HG03457 (cell line): ENCODE measurements at regions not wholly inside any gene's neighbourhood (a gene's known extent, or its start where the extent isn't known, plus 50 kb on each side); places are given as distances from the start of the nearest gene placed in this dataset.
"Not testable (repeated sequence)": the region's sequence is repeated elsewhere in the genome, so short reads cannot be mapped to it uniquely, and the experiment has no call there.

Experiments
- ATAC-seq: cut with Tn5 transposase; IDR thresholded peaks from one replicate; pipeline ENCODE4 v1.9.1; 2021; ENCODE audit warnings: moderate number of reproducible peaks; ENCODE audit not compliant: unreplicated experiment

DNA sequence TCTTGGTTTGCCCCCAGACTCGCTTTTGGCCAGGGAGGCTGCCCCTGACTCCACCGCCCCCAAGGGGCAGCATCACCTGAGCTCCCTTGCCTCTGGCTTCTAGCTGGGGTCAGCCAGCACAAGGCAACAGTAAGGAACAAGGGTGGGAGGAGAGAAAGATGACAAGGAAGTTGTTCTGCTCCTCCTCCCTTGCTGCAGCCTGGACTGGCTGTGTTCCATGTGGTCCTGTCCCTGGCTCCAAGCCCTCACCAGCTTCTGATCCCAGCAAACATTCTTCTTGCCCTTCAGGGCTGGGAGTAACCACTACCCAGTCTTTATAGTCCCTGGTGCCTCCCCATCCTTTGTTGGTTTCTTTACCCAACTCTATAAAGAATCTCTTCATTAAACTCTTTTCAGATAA lies 100.3 kb upstream of the SPIN1 start:
- no peak for ATAC-seq

DNA sequence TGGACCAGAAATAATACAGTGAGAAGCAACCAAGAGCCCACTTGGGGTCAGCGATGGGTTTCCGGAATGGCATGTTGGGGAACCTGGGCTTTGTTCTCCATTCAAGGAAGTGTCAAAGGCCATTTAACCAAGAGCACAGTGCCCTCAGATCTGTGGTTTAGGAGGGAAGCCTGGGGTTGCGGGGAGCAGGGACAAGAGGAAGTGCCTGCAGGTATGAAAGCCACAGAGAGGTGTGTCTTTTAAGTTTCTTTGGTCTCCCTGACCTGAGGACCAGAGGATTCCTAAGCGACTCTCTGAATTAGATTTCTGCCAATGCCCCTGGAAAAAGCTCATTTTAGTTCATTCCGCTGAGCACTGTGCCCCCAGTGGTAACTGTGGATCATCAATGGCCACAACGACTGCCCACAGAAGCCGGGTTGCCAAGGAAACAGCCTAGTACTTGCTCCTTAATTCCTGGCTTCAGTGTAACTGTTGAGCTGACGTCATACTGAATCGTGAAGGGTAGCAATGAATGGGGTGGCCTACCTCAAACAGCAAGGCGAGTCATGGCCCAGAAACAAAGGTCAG lies 107.3 kb upstream of the SPIN1 start:
- ATAC-seq: no peak

DNA sequence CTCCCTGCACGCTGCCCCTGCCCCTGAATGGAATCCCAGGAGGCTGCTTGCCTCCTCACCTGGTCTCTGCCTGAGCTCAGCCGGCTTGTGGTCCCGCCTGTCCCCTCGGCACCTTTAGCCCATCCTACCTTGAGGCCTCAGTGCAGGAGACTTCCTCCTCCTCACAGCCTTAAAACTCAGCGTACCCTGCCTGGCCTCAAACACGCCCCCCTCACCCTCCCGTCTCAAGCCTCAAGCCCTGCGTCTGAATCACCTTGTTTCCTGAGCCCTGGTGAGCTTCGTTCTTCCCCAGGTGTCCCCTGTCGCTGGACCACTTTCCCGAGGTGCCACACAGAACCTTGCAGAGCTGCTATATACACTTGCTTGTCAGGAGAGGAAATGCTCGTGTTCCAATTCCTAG lies 110.2 kb upstream of the SPIN1 start:
- ATAC-seq: no peak

DNA sequence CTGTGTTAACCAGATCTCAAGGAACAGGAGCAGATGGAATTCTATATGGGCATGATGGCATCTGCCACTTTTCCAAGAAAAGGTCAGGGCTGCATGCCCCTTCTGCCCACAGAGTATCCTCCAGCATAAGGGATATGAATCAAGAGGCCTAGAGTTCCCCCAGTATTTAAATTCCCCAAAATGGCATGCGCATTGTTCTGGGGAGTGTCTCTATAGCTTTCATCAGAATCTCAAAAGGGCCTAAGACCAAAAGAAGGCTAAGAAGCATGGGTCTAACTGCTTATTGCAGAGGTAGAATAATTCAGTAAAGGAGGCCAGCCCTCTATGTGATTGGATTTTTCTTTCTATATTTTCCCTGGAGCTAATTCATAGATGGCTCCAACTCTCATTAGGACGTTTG lies 114.2 kb upstream of the SPIN1 start:
- no peak for ATAC-seq

DNA sequence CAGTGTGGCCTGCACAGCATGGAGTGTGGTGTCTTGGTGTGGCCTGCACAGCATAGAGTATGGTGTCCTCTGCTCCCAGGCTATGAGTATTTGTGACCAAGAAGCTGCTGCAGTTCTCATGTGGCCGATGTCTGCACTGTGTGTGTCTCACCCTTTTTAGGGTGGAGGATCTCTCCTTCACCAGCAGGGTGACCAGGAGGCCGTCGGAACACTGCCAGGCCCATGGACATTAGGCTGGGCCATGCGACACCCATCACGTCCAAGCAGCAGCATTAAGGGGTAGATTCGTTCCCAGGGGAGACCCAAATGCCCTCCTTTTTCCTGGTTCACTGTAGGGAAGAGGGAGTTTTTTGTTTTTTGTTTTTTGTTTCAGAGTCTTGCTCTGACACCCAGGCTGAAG lies 115.3 kb upstream of the SPIN1 start:
- no peak for ATAC-seq

DNA sequence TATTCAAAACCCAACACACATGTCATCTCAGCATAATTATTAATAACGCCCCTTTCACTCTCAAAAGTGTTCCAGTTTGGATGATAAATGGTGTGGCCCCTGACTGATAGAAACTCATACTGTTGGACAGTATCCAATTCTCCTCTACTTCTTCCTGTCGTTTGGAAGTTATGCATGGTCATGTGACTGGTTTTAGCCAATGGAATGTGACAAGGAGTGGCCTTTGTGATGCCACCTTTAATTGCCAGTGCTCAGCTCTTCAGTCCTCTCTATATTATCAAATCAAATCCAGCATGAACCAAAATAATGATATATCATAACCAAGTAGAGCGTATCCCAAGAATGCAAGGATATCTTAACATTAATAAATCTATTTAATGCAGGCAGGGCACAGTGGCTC lies 117.8 kb upstream of the SPIN1 start:
- ATAC-seq: no peak

DNA sequence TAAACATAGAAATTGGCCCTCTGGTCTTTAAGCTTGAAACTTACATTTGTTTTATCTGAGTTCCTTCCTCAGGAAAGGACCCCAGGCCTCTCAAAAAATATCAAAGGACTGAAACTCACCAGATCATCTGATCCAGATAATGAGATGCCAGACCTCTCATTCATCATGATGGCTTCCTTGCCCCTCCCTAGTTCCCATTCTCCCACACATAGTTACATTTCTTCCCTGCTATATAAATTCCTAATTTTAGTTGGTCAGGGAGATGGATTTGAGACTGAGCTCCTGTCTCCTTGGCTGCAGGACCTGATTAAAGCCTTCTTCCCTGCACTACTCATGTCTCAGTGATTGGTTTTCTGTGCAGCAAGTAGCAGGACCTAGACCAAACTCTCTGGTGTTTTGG lies 119.4 kb upstream of the SPIN1 start:
- ATAC-seq: no peak

DNA sequence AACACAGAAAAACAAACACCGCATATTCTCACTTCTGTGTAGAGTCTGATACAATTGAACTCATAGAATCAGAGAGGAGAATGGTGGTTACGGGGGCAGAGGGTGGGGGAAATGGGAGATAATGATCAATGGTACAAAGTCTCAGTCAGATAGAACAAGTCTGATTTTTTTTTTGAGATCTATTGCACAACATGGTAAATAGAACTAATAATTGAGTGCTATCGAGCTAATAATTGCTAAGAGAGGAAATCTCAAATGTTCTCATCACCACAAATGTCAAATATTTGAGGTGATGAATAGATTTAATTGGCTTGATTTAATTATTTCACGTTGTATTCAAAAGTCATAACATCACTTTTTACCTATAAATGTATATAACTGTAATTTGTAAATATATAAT lies 121.0 kb upstream of the SPIN1 start:
- ATAC-seq: no peak

DNA sequence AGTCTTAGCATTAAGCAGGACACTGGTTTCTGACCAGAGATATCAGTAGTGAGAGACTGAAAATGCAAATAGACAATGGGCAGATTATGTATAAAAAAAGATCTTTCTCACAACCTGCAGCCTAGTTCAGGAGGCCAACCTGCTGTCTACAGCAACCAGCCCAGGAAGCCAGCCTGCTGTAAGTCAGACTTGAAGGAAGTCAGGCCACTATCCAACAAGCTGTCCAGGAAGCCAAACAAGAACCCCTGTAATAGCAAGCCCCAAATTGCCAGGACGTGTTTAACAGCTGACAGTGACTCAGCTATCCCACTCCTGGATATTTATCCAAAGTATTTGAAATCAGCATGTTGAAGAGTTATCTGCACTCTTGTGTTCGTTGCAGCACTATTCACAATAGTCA lies 121.8 kb upstream of the SPIN1 start:
- no peak for ATAC-seq

DNA sequence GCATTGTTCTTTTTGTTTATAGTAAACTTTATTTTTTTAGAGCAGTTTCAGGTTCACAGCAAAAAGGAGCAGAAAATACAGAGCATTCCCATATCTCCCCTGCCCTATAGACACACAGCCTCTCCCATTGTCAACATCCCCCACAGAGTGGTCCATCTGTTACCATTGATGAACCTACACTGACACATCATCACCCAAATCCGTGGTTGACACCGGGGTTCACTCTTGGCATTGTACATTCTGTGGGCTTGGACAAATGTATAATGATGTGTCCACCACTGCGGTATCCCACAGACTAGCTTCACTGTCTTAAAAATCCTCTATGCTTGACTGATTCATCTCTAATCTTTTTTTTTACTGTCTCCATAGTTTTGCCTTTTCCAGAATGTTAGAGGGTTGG lies 120.7 kb upstream of the SPATA31C2 start:
- ATAC-seq: no peak

DNA sequence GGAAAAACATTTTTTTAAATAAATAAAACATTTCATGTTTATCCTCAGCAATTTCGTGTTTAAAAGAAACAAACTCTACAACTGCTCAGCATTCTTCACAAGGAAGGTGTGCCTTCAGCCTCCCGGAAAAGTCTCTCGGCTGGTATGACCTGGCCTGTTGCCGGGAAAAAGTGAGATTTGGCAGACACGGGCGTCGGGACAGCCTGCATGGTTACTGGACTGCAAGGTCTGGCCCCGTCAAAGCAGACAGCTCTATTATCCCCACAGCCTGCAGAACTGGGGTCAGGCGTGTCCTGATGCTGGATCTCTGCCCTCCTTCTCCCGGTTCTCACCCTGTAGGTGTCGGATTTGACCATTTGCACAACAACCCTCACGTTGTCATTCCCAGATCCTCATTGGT lies 120.3 kb upstream of the SPATA31C2 start:
- no peak for ATAC-seq

DNA sequence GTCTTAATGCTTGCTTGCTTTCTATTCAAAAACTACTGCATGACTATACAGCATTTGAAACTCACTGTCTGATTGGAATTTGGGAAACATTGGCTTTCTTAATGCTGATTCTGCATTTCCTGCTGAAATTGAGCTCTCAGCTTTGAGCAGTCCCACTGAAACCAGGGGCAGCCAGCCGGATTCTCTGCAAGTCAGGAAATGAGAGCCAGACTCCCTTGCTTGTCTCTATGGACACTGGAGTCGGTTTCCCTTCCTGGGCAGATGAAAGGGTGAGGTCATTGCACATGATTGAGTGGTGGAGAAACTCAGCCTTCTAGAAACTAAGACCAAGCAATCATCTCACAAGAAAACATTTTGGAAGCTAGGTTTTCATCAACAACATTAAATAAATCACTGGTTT lies 119.7 kb upstream of the SPATA31C2 start:
- no peak for ATAC-seq

DNA sequence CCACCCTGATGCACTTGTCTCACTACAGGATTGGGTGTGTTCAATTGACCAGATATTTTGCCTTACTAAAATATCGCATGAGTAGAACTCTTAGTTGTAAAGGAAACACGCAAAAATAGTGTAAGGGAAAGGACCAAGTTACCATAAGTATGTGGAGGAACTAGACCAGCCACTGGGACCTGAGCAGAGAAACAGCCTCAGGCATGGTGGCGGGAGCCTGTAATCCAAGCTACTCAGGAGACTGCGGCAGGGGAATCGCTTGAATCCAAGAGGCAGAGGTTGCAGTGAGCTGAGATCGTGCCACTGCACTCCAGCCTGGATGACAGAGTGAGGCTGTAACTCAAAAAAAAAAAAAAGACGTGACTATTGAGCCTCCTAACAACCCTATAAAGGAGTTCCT lies 117.9 kb upstream of the SPATA31C2 start:
- no peak for ATAC-seq

DNA sequence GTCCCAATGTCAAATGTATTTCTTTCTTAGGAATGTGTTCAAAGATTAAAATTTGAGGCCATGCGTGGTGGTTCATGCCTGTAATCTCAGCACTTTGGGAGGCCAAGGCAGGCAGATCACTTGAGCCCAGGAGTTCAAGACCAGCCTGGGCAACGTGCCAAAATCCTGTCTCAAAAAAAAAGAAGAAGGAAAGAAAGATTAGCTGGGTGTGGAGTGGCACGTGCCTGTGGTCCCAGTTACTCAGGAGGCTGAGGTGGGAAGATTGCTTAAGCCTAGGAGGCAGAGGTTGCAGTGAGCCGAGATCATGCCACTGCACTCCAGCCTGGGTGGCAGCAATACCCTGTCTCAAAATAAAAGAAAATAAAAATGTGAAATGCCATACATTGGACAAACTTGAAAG lies 117.5 kb upstream of the SPATA31C2 start:
- ATAC-seq: not testable (repeated sequence)

DNA sequence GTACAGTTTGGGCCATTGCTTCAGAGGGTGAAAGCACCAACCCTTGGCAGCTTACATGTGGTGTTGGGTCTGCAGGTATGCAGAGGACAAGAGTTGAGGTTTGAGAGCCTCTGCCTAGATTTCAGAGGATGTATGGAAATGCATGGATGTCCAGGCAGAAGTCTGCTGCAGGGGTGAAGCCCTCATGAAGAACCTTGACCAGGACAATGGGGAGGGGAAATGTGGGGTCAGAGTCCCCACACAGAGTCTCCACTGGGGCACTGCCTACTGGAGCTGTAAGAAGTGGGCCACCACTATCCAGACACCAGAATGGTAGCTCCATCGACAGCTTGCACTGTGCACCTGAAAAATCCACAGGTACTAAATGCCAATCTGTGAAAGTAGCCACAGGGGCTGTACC lies 113.6 kb upstream of the SPATA31C2 start:
- no peak for ATAC-seq

DNA sequence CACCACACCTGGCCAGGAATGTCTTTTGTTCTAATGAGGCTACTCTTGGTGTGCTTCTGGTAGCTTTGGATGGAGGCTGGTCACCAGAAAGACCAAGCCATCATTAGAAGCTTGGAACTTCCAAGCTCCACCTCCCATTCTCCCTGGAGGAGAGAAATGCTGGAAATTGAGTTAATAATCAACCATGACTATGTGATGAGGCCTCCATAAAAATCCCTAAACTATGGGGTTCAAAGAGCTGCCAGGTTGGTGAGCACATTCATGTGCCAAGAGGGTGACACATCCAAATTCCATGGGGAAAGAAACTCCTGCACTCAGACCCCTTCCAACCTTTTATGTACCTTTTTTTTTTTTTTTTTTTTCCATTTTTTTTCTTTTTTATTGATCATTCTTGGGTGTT lies 105.5 kb upstream of the SPATA31C2 start:
- ATAC-seq: no peak

DNA sequence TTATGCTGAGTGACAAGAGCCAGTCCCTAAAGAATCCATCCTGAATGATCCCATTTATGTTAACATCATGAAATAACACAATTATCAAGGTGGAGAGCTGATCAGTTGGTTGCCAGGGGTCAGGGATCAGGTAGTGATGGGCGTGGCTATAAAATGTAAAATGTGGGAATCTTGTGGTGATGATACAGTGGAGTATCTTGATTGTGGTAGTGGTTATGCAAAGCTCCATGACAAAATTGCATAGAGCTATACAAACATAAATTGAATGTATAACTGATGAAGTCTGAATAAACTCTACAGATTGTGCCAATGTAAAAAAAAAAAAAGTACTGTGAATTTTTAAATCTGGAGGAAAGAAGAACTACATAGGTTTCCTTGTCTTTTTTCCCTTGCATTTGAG lies 104.6 kb upstream of the SPATA31C2 start:
- no peak for ATAC-seq

DNA sequence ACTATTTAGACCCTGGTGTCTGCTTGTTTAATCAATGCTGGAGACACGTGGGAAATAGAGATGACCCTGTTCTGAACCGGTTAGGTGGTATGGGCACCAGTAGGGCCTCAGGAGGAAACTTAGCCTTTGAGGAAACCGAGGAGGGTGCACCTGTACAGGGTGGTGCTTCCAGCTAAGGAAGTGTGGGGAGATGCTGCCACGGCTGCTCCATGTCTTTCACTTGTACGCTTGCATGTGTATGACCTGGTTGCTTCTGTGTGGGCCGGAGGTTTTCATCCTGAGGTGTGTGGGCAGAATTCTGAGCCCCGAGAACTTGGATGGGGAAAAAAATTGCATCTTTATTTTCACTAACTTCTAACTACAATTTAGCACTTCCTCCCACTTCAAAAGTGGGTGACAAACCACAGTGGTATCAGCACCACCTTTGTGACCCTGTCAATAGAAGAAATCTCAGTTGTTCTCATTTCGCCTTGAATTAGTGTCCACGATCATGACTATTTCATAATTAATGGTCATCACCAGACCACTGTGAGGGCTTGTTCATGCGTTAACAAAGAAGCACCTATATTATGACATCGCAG lies 99.8 kb upstream of the SPATA31C2 start:
- no peak for ATAC-seq

DNA sequence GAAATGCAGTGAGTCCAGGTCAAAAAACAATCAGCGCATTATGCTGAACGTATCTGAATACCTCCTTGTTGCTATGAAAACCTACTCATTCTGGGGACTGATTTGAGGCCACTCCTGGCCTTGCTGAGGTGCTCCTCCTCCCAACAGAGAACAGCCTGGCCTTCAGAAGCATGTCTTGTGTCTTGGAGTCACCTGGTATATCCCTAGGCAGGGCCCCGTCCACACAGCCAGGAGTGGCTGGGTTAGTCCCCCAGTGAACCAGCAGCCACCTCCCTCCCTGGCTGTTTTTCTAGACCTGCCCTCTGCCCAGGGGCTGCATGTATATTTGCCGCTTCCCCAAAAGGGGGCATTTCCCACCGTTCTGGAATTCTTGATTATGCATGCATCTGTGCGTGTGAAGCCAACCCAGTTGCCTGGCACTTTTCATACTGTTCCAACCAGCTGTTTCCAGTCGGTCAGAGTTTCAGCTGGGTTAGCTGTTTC lies 99.2 kb upstream of the SPATA31C2 start:
- ATAC-seq: no peak

DNA sequence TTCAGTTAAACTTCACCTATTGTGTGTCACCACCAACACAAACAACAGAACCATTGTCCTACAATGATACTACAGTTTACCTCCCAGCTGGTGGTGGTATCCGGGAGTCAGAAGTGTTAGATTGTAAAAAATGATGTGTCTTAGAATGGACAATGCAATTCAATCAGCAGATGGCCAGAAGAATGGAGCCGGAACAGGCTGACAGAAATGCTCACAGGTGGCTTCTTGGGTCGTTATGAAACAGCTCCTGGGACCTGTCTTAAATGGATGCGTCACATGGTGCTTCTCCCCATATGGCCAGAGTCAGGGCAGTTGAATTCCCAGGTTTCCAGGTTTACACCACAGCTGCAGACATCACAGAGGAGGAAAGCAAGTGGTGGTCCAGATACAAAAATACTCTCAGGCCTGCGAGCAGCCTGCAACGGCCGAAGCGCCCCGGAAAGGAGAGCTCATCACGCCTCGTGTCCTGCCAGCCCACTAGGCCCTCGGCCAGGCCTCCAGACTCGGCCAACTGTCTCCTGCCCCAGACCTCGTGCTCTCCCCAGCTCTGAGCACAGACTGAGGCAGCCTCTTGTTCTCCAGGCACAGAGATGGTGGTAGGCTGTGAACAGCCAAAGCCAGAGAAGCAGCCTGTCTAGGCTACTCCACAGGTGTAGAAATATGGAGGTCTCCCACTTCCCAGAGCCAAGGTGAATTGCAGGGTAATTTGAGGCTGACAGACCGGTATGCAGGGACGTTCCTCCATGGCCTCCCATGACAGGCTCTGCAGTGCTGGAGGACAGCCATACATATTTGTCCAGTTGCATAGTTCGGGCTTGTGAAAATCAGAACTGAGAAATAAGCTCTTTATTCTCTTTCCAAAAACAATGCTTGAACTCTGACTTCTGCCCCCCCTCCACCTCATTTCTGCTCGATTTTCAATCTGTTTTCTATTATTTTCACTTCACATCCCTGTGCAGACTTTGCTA lies 98.5 kb upstream of the SPATA31C2 start:
- no peak for ATAC-seq

DNA sequence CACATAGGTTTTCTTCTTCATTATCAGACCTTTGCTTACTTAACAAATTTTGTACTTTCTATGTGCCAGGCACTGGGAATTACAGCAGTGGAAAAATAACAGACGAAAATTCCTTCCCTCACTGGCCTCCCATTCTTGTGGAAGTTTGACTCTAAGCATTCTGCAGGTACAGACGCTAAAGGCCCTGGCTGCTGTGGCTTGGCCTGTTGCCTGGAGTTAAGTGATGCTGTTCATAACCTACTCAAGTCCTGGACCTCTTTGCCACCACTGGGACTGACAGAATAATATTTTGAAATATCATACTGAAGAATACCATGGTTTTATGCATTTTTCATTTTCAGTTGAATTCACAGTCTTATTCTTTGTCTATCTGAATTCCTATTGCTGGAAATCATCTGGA lies 97.3 kb upstream of the SPATA31C2 start:
- ATAC-seq: no peak

DNA sequence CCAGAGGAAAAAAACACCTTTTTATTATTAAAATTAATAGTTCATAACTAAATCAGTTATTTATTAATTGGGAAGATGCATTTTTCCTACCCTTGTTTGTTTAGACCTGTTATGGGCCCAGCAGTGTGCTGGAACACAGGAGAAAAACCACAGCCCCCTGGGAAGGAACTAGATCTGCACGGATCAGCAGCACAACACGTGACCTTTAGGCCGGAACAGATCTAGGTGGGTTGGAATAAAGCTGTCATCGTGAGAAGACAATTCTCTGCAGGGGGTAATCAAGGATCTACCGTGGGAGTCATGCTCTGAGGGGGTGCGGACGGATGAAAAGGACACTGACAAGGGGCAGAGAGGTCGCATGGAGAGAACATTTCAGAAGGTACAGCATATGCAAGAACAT lies 95.8 kb upstream of the SPATA31C2 start:
- no peak for ATAC-seq
